Hepatocyte (in vitro differentiated cells): ENCODE measurements at regions not wholly inside any gene's neighbourhood (a gene's known extent, or its start where the extent isn't known, plus 50 kb on each side); places are given as distances from the start of the nearest gene placed in this dataset.

Experiments used
- DNase-seq: peaks from one replicate; pipeline ENCODE4 v3.0.0-alpha.2; 2016; ENCODE audit warnings: low spot score
- H2AFZ ChIP-seq: fragments of 200-600 bp; sonication (generic); 2 replicates; pipeline ENCODE4 v1.6.0; 2016; ENCODE audit warnings: antibody characterized with exemption, mild to moderate bottlenecking
- H3K27ac ChIP-seq: fragments of 200-600 bp; sonication (generic); 2 replicates; pipeline ENCODE4 v1.5.1; 2016; ENCODE audit warnings: mild to moderate bottlenecking
- H3K27me3 ChIP-seq: fragments of 200-600 bp; sonication (generic); 2 replicates; pipeline ENCODE4 v1.6.1; 2016
- H3K36me3 ChIP-seq: fragments of 200-600 bp; sonication (generic); replicated peaks from 2 replicates; pipeline ENCODE4 v1.5.1; 2016; ENCODE audit warnings: low read depth; ENCODE audit not compliant: insufficient read depth
- H3K4me1 ChIP-seq: fragments of 200-600 bp; sonication (generic); 2 replicates; pipeline ENCODE4 v1.5.1; 2016; ENCODE audit warnings: mild to moderate bottlenecking, moderate library complexity; ENCODE audit not compliant: insufficient read depth
- H3K4me2 ChIP-seq: fragments of 200-600 bp; sonication (generic); 2 replicates; pipeline ENCODE4 v1.6.0; 2016
- H3K4me3 ChIP-seq: fragments of 200-600 bp; sonication (generic); 2 replicates; pipeline ENCODE4 v1.5.1; 2016; ENCODE audit warnings: mild to moderate bottlenecking
- H3K79me2 ChIP-seq: fragments of 200-600 bp; sonication (generic); 2 replicates; pipeline ENCODE4 v1.6.0; 2017; ENCODE audit warnings: mild to moderate bottlenecking
- H3K9me2 ChIP-seq: fragments of 200-600 bp; sonication (generic); replicated peaks from 2 replicates; pipeline ENCODE4 v1.6.0; 2017; ENCODE audit warnings: mild to moderate bottlenecking; ENCODE audit not compliant: insufficient read depth
- H3K9me3 ChIP-seq: fragments of 200-600 bp; sonication (generic); 2 replicates; pipeline ENCODE4 v1.5.1; 2016; ENCODE audit warnings: low read depth, mild to moderate bottlenecking
- H4K20me1 ChIP-seq: fragments of 200-600 bp; sonication (generic); 2 replicates; pipeline ENCODE4 v1.6.0; 2016; ENCODE audit warnings: mild to moderate bottlenecking; ENCODE audit not compliant: insufficient read depth, poor library complexity, severe bottlenecking
- CTCF ChIP-seq: fragments of 200-600 bp; sonication (generic); IDR thresholded peaks from 2 replicates; pipeline ENCODE4 v1.5.1; 2016; ENCODE audit warnings: antibody characterized with exemption, mild to moderate bottlenecking; ENCODE audit not compliant: poor library complexity
- EZH2 ChIP-seq: fragments of 200-600 bp; sonication (generic); IDR thresholded peaks from 2 replicates; pipeline ENCODE4 v1.6.1; 2016; ENCODE audit warnings: antibody characterized with exemption, mild to moderate bottlenecking, borderline replicate concordance
- EZH2phosphoT487 ChIP-seq: fragments of 200-600 bp; sonication (generic); IDR thresholded peaks from one replicate; pipeline ENCODE4 v1.6.1; 2018; ENCODE audit warnings: antibody characterized with exemption, mild to moderate bottlenecking, low read depth, moderate library complexity; ENCODE audit not compliant: unreplicated experiment, severe bottlenecking
- WGBS: methylation state at CpG from one replicate; pipeline ENCODE4 v1.1.6; 2016; ENCODE audit warnings: low lambda C conversion rate; ENCODE audit errors: missing lambda C conversion rate; 5-methylcytosine and 5-hydroxymethylcytosine counted together

GRCh38 chr10:78695846-78696245 lies 372.9 kb upstream of the ZMIZ1 start:
- no peaks in the 10 kb centered on the region for H3K9me2 ChIP-seq

GRCh38 chr10:78696791-78697395 lies 371.9 kb upstream of the ZMIZ1 start:
- no peaks in the 10 kb centered on the region for H3K36me3 ChIP-seq
- H3K4me2 ChIP-seq = no peak overlapping the region
- no peaks in the 10 kb centered on the region for H3K9me3 ChIP-seq
- no peaks in the 10 kb centered on the region for H3K4me1 ChIP-seq
- DNase-seq = no peak
- no peaks in the 10 kb centered on the region for H3K9me2 ChIP-seq
- no peaks in the 10 kb centered on the region for H3K27me3 ChIP-seq
- 84% methylated on average over 5 of the region's 5 CpGs for WGBS
- H3K4me3 ChIP-seq = no peak overlapping the region
- H3K27ac ChIP-seq = no peak overlapping the region
- TF ChIP-seq EZH2phosphoT487 (no peak), EZH2 (no peak), CTCF (no peak)
- no peaks in the 10 kb centered on the region for H4K20me1 ChIP-seq
- H2AFZ ChIP-seq = no peak overlapping the region
- no peaks in the 10 kb centered on the region for H3K79me2 ChIP-seq

More at GRCh38 chr10:78695846-78696245, 372.9 kb upstream of the ZMIZ1 start:
- no peak overlapping the region for H2AFZ ChIP-seq
- no peaks in the 10 kb centered on the region for H3K36me3 ChIP-seq
- no peaks in the 10 kb centered on the region for H4K20me1 ChIP-seq
- H3K4me2 ChIP-seq = no peak overlapping the region
- DNase-seq = no peak
- no peaks in the 10 kb centered on the region for H3K9me3 ChIP-seq
- no peak overlapping the region for H3K27ac ChIP-seq
- no peaks in the 10 kb centered on the region for H3K4me1 ChIP-seq
- no peak overlapping the region for H3K4me3 ChIP-seq
- 88% methylated on average over 7 of the region's 7 CpGs for WGBS
- no peaks in the 10 kb centered on the region for H3K27me3 ChIP-seq
- H3K79me2 ChIP-seq = no peaks in the 10 kb centered on the region
- TF ChIP-seq EZH2 (no peak), CTCF (no peak), EZH2phosphoT487 (no peak)

- TF ChIP-seq EZH2phosphoT487 (no peak), CTCF (no peak), EZH2 (no peak)
- H3K27ac ChIP-seq = no peak overlapping the region
- H3K9me2 ChIP-seq = no peaks in the 10 kb centered on the region
- no peaks in the 10 kb centered on the region for H3K4me1 ChIP-seq
- no peaks in the 10 kb centered on the region for H3K27me3 ChIP-seq
- H3K79me2 ChIP-seq = no peaks in the 10 kb centered on the region
- 96% methylated on average over 3 of the region's 3 CpGs for WGBS
- no peak overlapping the region for H3K4me3 ChIP-seq
- H3K36me3 ChIP-seq = no peaks in the 10 kb centered on the region
- H3K4me2 ChIP-seq = no peak overlapping the region
- no peaks in the 10 kb centered on the region for H3K9me3 ChIP-seq
- no peaks in the 10 kb centered on the region for H4K20me1 ChIP-seq
- DNase-seq = no peak
- H2AFZ ChIP-seq = no peak overlapping the region
Measured at GRCh38 chr10:78699971-78700370, 368.8 kb upstream of the ZMIZ1 start.

- TF ChIP-seq EZH2 = no peak
- no peak for TF ChIP-seq EZH2phosphoT487
- no peak for TF ChIP-seq CTCF
- no peaks in the 10 kb centered on the region for H3K4me1 ChIP-seq
- no peaks in the 10 kb centered on the region for H3K9me2 ChIP-seq
- H4K20me1 ChIP-seq = no peaks in the 10 kb centered on the region
- no peak overlapping the region for H3K4me3 ChIP-seq
- no peak overlapping the region for H3K4me2 ChIP-seq
- H3K27ac ChIP-seq = no peak overlapping the region
- H3K27me3 ChIP-seq = no peaks in the 10 kb centered on the region
- H3K79me2 ChIP-seq = no peaks in the 10 kb centered on the region
- H3K36me3 ChIP-seq = no peaks in the 10 kb centered on the region
- H3K9me3 ChIP-seq = no peaks in the 10 kb centered on the region
- DNase-seq = peak; percentile 53
- H2AFZ ChIP-seq = no peak overlapping the region
Measured at GRCh38 chr10:78700413-78700812, 368.4 kb upstream of the ZMIZ1 start.
